ENCODE measurements at regions not wholly inside any gene's neighbourhood (a gene's known extent, or its start where the extent isn't known, plus 50 kb on each side); places are given as distances from the start of the nearest gene placed in this dataset.

DNA sequence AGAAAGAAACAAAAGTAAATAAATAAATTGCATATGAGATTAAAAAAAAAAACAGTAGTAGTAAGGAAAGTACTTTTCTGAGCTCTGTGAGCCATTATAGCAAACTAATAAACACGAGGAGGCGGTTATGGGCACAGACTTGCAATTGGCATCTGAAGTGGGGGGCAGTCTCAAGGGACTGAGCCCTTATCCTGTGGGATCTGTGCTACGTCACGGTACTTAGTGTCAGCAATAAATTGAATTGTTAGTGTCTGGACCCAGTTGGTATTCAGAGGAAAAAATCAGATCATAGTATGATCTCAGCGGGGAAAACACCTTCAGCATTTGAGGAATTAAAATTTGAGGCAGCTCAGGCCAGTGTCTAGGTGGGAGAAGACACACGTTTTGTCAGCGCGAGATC lies 76.6 kb upstream of the TEX51 start:
- ATAC-seq (no peak), DNase-seq (no peak)
- H3K4me1 ChIP-seq = no peaks in the 10 kb centered on the region
- WGBS, 3 donors = 66 to 84% (median 68%) methylated on average over 8 of the region's 8 CpGs
- H3K36me3 ChIP-seq (ENCODE audit: insufficient read depth in 1 of 2, low read depth in 1 of 2) = no peaks in the 10 kb centered on the region
- TF ChIP-seq, protein P1, sequence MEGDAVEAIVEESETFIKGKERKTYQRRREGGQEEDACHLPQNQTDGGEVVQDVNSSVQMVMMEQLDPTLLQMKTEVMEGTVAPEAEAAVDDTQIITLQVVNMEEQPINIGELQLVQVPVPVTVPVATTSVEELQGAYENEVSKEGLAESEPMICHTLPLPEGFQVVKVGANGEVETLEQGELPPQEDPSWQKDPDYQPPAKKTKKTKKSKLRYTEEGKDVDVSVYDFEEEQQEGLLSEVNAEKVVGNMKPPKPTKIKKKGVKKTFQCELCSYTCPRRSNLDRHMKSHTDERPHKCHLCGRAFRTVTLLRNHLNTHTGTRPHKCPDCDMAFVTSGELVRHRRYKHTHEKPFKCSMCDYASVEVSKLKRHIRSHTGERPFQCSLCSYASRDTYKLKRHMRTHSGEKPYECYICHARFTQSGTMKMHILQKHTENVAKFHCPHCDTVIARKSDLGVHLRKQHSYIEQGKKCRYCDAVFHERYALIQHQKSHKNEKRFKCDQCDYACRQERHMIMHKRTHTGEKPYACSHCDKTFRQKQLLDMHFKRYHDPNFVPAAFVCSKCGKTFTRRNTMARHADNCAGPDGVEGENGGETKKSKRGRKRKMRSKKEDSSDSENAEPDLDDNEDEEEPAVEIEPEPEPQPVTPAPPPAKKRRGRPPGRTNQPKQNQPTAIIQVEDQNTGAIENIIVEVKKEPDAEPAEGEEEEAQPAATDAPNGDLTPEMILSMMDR (IDR thresholded peaks at IDR 0.05) = no peak
- H3K4me3 ChIP-seq = no peak overlapping the region
- intact Hi-C loops (cut with DNase I) = no loop called here
- no peaks in the 10 kb centered on the region for H3K9me3 ChIP-seq
- no peak overlapping the region for H3K27ac ChIP-seq
- H3K27me3 ChIP-seq (ENCODE audit: insufficient read depth in 3 of 3, low read length in 2 of 3) = no peaks in the 10 kb centered on the region

DNA sequence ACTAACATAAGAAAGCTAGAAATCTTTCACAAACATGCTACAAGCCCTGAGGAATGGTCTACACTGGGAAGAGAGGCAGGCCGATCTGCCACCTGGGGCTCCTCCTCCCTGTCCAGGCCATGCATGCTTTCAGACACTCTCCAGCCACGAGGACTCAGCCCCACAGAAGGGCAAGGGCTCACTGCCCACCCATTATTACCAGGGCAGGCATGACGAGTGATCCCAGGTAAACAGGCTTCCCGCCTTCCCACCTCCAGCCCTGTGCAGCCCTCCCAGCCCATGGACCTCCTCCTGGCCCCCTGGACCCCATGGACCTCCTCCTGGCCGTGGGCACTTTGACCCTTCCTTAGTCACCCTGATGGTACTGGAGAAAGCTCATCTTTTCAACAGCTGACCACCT lies 75.8 kb upstream of the TEX51 start:
- TF ChIP-seq, protein P1 (IDR thresholded peaks at IDR 0.05) = no peak
- no peak for DNase-seq
- 83 to 87% (median 84%) methylated on average over 5 of the region's 5 CpGs for WGBS, 3 donors
- intact Hi-C loops (cut with DNase I) = no loop called here
- Histone ChIP-seq H3K36me3 (ENCODE audit: insufficient read depth in 1 of 2, low read depth in 1 of 2) (no peaks in the 10 kb centered on the region), H3K9me3 (no peaks in the 10 kb centered on the region), H3K27me3 (ENCODE audit: insufficient read depth in 3 of 3, low read length in 2 of 3) (no peaks in the 10 kb centered on the region), H3K4me3 (no peak overlapping the region), H3K4me1 (no peaks in the 10 kb centered on the region), H3K27ac (no peak overlapping the region)
- ATAC-seq = no peak

DNA sequence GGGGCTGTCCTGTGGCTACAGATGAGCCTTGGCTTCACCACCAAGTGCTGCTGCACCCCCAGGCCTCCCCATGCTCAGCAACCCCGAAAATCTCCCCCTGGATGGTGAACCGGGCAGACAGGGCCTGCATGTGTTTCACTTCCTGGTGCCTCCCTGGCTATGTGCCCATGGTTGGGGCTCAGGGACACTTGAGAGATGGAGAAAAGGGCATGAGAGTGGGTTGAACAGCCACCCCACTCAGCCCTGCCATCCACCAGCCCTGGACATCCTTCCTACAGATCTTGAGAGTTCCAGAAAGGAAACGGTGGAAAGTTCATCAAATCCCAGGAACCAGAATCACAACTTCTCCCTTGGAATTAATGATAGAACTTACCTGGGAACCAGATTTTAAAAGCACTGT lies 74.7 kb upstream of the TEX51 start:
- 82 to 92% (median 87%) methylated on average over 3 of the region's 3 CpGs for WGBS, 3 donors
- Histone ChIP-seq H3K27ac (no peak overlapping the region), H3K4me3 (no peak overlapping the region), H3K27me3 (ENCODE audit: insufficient read depth in 3 of 3, low read length in 2 of 3) (no peaks in the 10 kb centered on the region), H3K9me3 (no peaks in the 10 kb centered on the region), H3K4me1 (no peaks in the 10 kb centered on the region), H3K36me3 (ENCODE audit: insufficient read depth in 1 of 2, low read depth in 1 of 2) (no peaks in the 10 kb centered on the region)
- no peak for ATAC-seq
- TF ChIP-seq, protein P1 (IDR thresholded peaks at IDR 0.05) = no peak
- no peak for DNase-seq
- intact Hi-C loops (cut with DNase I) = no loop called here

DNA sequence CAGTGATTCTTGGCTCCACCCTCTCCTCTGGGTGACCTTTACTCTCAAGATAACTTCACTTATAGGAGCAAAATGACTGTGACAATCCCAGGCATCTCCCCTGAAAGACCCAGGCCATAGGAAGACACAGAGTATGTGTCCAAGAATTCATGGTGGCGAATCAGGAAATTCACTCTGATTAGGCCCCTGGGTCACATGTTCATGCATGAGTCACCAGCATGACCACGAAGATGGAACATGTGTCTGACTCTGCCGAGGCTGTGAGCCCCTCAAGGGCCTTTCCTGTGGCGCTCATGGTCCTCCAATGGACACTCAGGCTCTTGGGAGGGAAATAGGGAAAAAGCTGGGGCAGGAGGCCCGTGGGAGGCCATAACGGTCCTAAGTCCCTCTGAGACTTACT lies 74.0 kb upstream of the TEX51 start:
- no peaks in the 10 kb centered on the region for H3K4me1 ChIP-seq
- no peak overlapping the region for H3K4me3 ChIP-seq
- no peaks in the 10 kb centered on the region for H3K9me3 ChIP-seq
- H3K27ac ChIP-seq = no peak overlapping the region
- no peak for ATAC-seq
- 71 to 80% (median 77%) methylated on average over 6 of the region's 6 CpGs for WGBS, 3 donors
- no peaks in the 10 kb centered on the region for H3K36me3 ChIP-seq (ENCODE audit: insufficient read depth in 1 of 2, low read depth in 1 of 2)
- no peaks in the 10 kb centered on the region for H3K27me3 ChIP-seq (ENCODE audit: insufficient read depth in 3 of 3, low read length in 2 of 3)
- intact Hi-C loops (cut with DNase I) = no loop called here
- DNase-seq = no peak
- TF ChIP-seq, protein P1 (IDR thresholded peaks at IDR 0.05) = no peak

DNA sequence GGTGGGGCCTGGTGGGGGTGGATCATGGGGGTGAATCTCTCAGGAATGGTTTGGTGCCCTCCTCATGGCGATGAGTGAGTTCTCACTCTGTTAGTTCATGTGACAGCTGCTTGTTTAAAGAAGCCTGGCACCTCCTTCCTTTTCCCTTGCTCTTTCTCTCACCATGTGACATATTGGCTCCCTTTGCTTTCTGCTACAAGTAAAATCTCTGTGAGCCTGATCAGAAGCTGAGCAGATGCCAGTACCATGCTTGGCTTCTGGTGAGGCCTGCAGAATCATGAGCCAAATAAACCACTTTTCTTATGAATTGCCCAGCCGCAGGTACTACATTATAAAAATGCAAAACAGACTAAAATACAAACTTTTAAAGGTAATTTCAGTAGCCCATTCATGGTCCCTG lies 73.4 kb upstream of the TEX51 start:
- TF ChIP-seq, protein P1 (IDR thresholded peaks at IDR 0.05) = no peak
- H3K27me3 ChIP-seq (ENCODE audit: insufficient read depth in 3 of 3, low read length in 2 of 3) = no peaks in the 10 kb centered on the region
- no peak overlapping the region for H3K4me3 ChIP-seq
- no peak overlapping the region for H3K27ac ChIP-seq
- no peaks in the 10 kb centered on the region for H3K36me3 ChIP-seq (ENCODE audit: insufficient read depth in 1 of 2, low read depth in 1 of 2)
- no peaks in the 10 kb centered on the region for H3K9me3 ChIP-seq
- no peak for DNase-seq
- ATAC-seq = no peak
- 52 to 76% (median 64%) methylated on average over 2 of the region's 2 CpGs for WGBS, 3 donors
- intact Hi-C loops (cut with DNase I) = no loop called here
- H3K4me1 ChIP-seq = no peaks in the 10 kb centered on the region

All from psoas muscle (tissue), 7 donors.